ENCODE measurements at regions not wholly inside any gene's neighbourhood (a gene's known extent, or its start where the extent isn't known, plus 50 kb on each side); places are given as distances from the start of the nearest gene placed in this dataset.

GRCh38 chr1:48114596-48115382 lies 107.7 kb upstream of the SLC5A9 start:
- TF ChIP-seq CTCF (conservative IDR thresholded peaks at IDR 0.05) (no peak), EZH2 (IDR thresholded peaks at IDR 0.05; ENCODE audit: low read depth) (no peak)
